AML-193 (cell line): ENCODE measurements at regions not wholly inside any gene's neighbourhood (a gene's known extent, or its start where the extent isn't known, plus 50 kb on each side); places are given as distances from the start of the nearest gene placed in this dataset.

ENCODE experiments used
- DNase-seq, 2 experiments: peaks; one replicate each; lab custom pipeline; 2025; lab: John Stamatoyannopoulos, UW

- no peak for DNase-seq
Observed at GRCh38 chr13:34312578-34312977, 494.6 kb downstream of the RFC3 start.

GRCh38 chr13:34320084-34320483, 502.1 kb downstream of the RFC3 start:
- DNase-seq: no peak

- no peak for DNase-seq
Observed at GRCh38 chr13:34322014-34322742, 504.2 kb downstream of the RFC3 start.

- DNase-seq: no peak
Observed at GRCh38 chr13:34322743-34323074, 504.8 kb downstream of the RFC3 start.

- DNase-seq: peak in 1 of 2 experiments; percentile 39
Observed at GRCh38 chr13:34335014-34336007, 517.4 kb downstream of the RFC3 start.

- DNase-seq: no peak
Observed at GRCh38 chr13:34338102-34338501, 520.2 kb downstream of the RFC3 start.

- no peak for DNase-seq
Observed at GRCh38 chr13:34340534-34340933, 522.6 kb downstream of the RFC3 start.

GRCh38 chr13:34343413-34343940, 525.5 kb downstream of the RFC3 start:
- no peak for DNase-seq

GRCh38 chr13:34344816-34345215, 526.9 kb downstream of the RFC3 start:
- DNase-seq: no peak

GRCh38 chr13:34345258-34345965, 527.5 kb downstream of the RFC3 start:
- no peak for DNase-seq

- DNase-seq: no peak
Observed at GRCh38 chr13:34346626-34347025, 528.7 kb downstream of the RFC3 start.

- DNase-seq: no peak
Observed at GRCh38 chr13:34347784-34348573, 530.0 kb downstream of the RFC3 start.

GRCh38 chr13:34349091-34349722, 531.3 kb downstream of the RFC3 start:
- DNase-seq: no peak

- no peak for DNase-seq
Observed at GRCh38 chr13:34350671-34351070, 532.7 kb downstream of the RFC3 start.

- no peak for DNase-seq
Observed at GRCh38 chr13:34351134-34351533, 533.2 kb downstream of the RFC3 start.

GRCh38 chr13:34352958-34353357, 535.0 kb downstream of the RFC3 start:
- no peak for DNase-seq

- no peak for DNase-seq
Observed at GRCh38 chr13:34356686-34357434, 538.9 kb downstream of the RFC3 start.

- DNase-seq: no peak
Observed at GRCh38 chr13:34357435-34358232, 539.7 kb downstream of the RFC3 start.

GRCh38 chr13:34358811-34359513, 541.0 kb downstream of the RFC3 start:
- no peak for DNase-seq
